GM12878 (cell line): ENCODE measurements at regions not wholly inside any gene's neighbourhood (a gene's known extent, or its start where the extent isn't known, plus 50 kb on each side); places are given as distances from the start of the nearest gene placed in this dataset.

Source experiments
- ATAC-seq: fragments of 200-7000 bp; cut with Tn5 transposase; 3 replicates; pipeline ENCODE4 v1.9.1; 2020; ENCODE audit warnings: mild to moderate bottlenecking, moderate library complexity
- BruUV-seq: library from RNA; stranded (reverse); fragments of 400-500 nt; replicated peaks from 2 replicates; lab custom pipeline; 2021; lab: Mats Ljungman, UMichigan
- CTCF ChIA-PET: fragments of 300-600 bp; sonication (Branson Sonifier 250); formaldehyde crosslinking; extraction: SDS; loops from one replicate; lab custom pipeline; 2021; ENCODE audit warnings: inconsistent platforms; lab: Yijun Ruan, JAX
- POLR2A ChIA-PET: fragments of 350-600 bp; formaldehyde crosslinking; extraction: SDS; loops from one replicate; lab custom pipeline; 2021; ENCODE audit warnings: inconsistent platforms; lab: Charles Lee
- RAD21 ChIA-PET: fragments of 300-600 bp; sonication (Branson Sonifier 250); formaldehyde crosslinking; loops from one replicate; lab custom pipeline; 2023; ENCODE audit warnings: antibody characterized with exemption; ENCODE audit not compliant: unreplicated experiment; lab: Charles Lee
- SMC1A ChIA-PET: fragments of 300-600 bp; sonication (Branson Sonifier 250); formaldehyde crosslinking; loops from one replicate; lab custom pipeline; 2023; ENCODE audit not compliant: unreplicated experiment, uncharacterized antibody; lab: Charles Lee
- DNase-seq: peaks from one replicate; pipeline ENCODE4 v3.0.0-alpha.2; 2011; ENCODE audit warnings: low read depth, low spot score
- FAIRE-seq: peaks from 3 replicates; lab custom pipeline; 2011; peaks lifted over from hg19 to GRCh38; lab: Jason Lieb, UNC
- H2AFZ ChIP-seq: 2 replicates; pipeline ENCODE4 v1.6.0; 2011; ENCODE audit warnings: low read depth, low read length, control low read depth; ENCODE audit not compliant: control insufficient read depth
- H3K27ac ChIP-seq: 2 replicates; pipeline ENCODE4 v1.5.1; 2011; ENCODE audit warnings: control low read depth; ENCODE audit not compliant: control insufficient read depth, insufficient read depth
- H3K27me3 ChIP-seq, 2 experiments: replicated peaks in 1 of 2; 2 replicates each; pipeline versions ENCODE4 v1.6.0 to v1.6.1; 2011; ENCODE audit warnings: low read length in 1 of 2; ENCODE audit not compliant: control insufficient read depth in 2 of 2, insufficient read depth in 2 of 2
- H3K36me3 ChIP-seq, 2 experiments: 2 replicates each; pipeline ENCODE4 v1.5.1; 2011; ENCODE audit warnings: low read length in 1 of 2; ENCODE audit not compliant: control insufficient read depth in 2 of 2, insufficient read depth in 2 of 2
- H3K4me1 ChIP-seq: 2 replicates; pipeline ENCODE4 v1.6.1; 2011; ENCODE audit warnings: mild to moderate bottlenecking, low read length, moderate library complexity, mixed read lengths; ENCODE audit not compliant: control insufficient read depth, insufficient read depth
- H3K4me2 ChIP-seq: 2 replicates; pipeline ENCODE4 v1.6.0; 2011; ENCODE audit warnings: control low read depth; ENCODE audit not compliant: control insufficient read depth, insufficient read depth
- H3K4me3 ChIP-seq: fragments of 200-600 bp; sonication (generic); 2 replicates; pipeline ENCODE4 v1.5.1; 2016
- H3K79me2 ChIP-seq: 2 replicates; pipeline ENCODE4 v1.6.0; 2011; ENCODE audit warnings: low read length; ENCODE audit not compliant: control insufficient read depth, insufficient read depth
- H3K9ac ChIP-seq: 2 replicates; pipeline ENCODE4 v1.8.0; 2011; ENCODE audit warnings: low read length, control low read depth, mixed read lengths; ENCODE audit not compliant: control insufficient read depth, insufficient read depth
- H3K9me3 ChIP-seq: replicated peaks from 3 replicates; pipeline ENCODE4 v1.5.1; 2011; ENCODE audit warnings: mild to moderate bottlenecking, low read length; ENCODE audit not compliant: control insufficient read depth, insufficient read depth
- H4K20me1 ChIP-seq: 2 replicates; pipeline ENCODE4 v1.6.0; 2011; ENCODE audit not compliant: control insufficient read depth, insufficient read depth
- BCL3 ChIP-seq: IDR thresholded peaks from 2 replicates; pipeline ENCODE4 v1.6.1; 2011; ENCODE audit warnings: borderline replicate concordance, low read depth, mild to moderate bottlenecking, moderate library complexity, low read length; ENCODE audit not compliant: insufficient read depth, poor library complexity, severe bottlenecking
- BRCA1 ChIP-seq: IDR thresholded peaks from 2 replicates; pipeline ENCODE4 v1.6.1; 2011; ENCODE audit warnings: low read depth, low read length, improper control_type of control experiment
- CBFB ChIP-seq: IDR thresholded peaks from 2 replicates; pipeline ENCODE4 v1.6.1; 2016; ENCODE audit warnings: antibody characterized with exemption, low read depth
- CUX1 ChIP-seq: IDR thresholded peaks from 2 replicates; pipeline ENCODE4 v1.6.1; 2012; ENCODE audit warnings: improper control_type of control experiment, low read depth, low read length; ENCODE audit not compliant: insufficient replicate concordance
- GATAD2B ChIP-seq: fragments of 450-650 bp; conservative IDR thresholded peaks from 2 replicates; pipeline ENCODE4 v1.6.1; 2017; ENCODE audit warnings: low read depth, mild to moderate bottlenecking, moderate library complexity
- NKRF ChIP-seq: fragments of 450-650 bp; conservative IDR thresholded peaks from 2 replicates; pipeline ENCODE4 v1.6.1; 2017; ENCODE audit warnings: mild to moderate bottlenecking, moderate library complexity
- PBX3 ChIP-seq: IDR thresholded peaks from 2 replicates; pipeline ENCODE4 v1.6.1; 2011; ENCODE audit warnings: mild to moderate bottlenecking, low read depth, low read length, moderate library complexity; ENCODE audit not compliant: insufficient replicate concordance
- PML ChIP-seq: IDR thresholded peaks from 2 replicates; pipeline ENCODE4 v1.6.1; 2012; ENCODE audit warnings: low read length, inconsistent platforms
- RBBP5 ChIP-seq: fragments of 200-600 bp; sonication (generic); conservative IDR thresholded peaks from 2 replicates; pipeline ENCODE4 v1.6.1; 2016
- RELA ChIP-seq: fragments of 450-650 bp; IDR thresholded peaks from 2 replicates; pipeline ENCODE4 v1.8.0; 2014; ENCODE audit warnings: borderline replicate concordance; ENCODE audit not compliant: partially characterized antibody
- RFX5 ChIP-seq: IDR thresholded peaks from 2 replicates; pipeline ENCODE4 v1.6.1; 2011; ENCODE audit warnings: low read depth, low read length, improper control_type of control experiment
- SMC3 ChIP-seq: IDR thresholded peaks from 2 replicates; pipeline ENCODE4 v1.6.1; 2011; ENCODE audit warnings: low read length, improper control_type of control experiment, borderline replicate concordance
- SP1 ChIP-seq: IDR thresholded peaks from one replicate; pipeline ENCODE4 v1.6.1; 2011; ENCODE audit warnings: low read depth, low read length
- SRF ChIP-seq, 2 experiments: IDR thresholded peaks; 2 replicates each; pipeline ENCODE4 v1.6.1; 2011; ENCODE audit warnings: low read depth in 2 of 2, low read length in 2 of 2, mild to moderate bottlenecking in 1 of 2, moderate library complexity in 1 of 2
- STAT1 ChIP-seq: fragments of 450-650 bp; conservative IDR thresholded peaks from 2 replicates; pipeline ENCODE4 v1.6.1; 2014; ENCODE audit warnings: antibody characterized with exemption, mild to moderate bottlenecking
- ZNF207 ChIP-seq: fragments of 450-650 bp; IDR thresholded peaks from 2 replicates; pipeline ENCODE4 v1.6.1; 2014; ENCODE audit warnings: antibody characterized with exemption, mild to moderate bottlenecking, borderline replicate concordance
- ZSCAN29 ChIP-seq: fragments of 450-650 bp; IDR thresholded peaks from 2 replicates; pipeline ENCODE4 v1.6.1; 2017; ENCODE audit warnings: mild to moderate bottlenecking, moderate library complexity
- WGBS: methylation state at CpG from one replicate; pipeline ENCODE4 v1.1.6; 2016; ENCODE audit warnings: low lambda C conversion rate; ENCODE audit not compliant: insufficient replicate concordance, insufficient coverage; ENCODE audit errors: missing lambda C conversion rate; 5-methylcytosine and 5-hydroxymethylcytosine counted together
- in situ Hi-C: fragments of 300-500 bp; cut with MboI; formaldehyde crosslinking; loops from 9 replicates; pipeline ENCODE4 v1.14.3; 2018; ENCODE audit warnings: mixed read lengths
- intact Hi-C: fragments of 100-400 bp; cut with micrococcal nuclease; formaldehyde crosslinking; loops from one replicate; pipeline ENCODE4 v1.14.2; 2022; ENCODE audit not compliant: unreplicated experiment

- H3K4me3 ChIP-seq = no peak overlapping the region
- ATAC-seq = no peak
- no peak overlapping the region for H2AFZ ChIP-seq
- H4K20me1 ChIP-seq = no peaks in the 10 kb centered on the region
- H3K36me3 ChIP-seq = no peaks in the 10 kb centered on the region
- CTCF ChIA-PET = no interaction called here
- in situ Hi-C loops = no loop called here
- 70% methylated on average over 7 of the region's 7 CpGs for WGBS
- H3K79me2 ChIP-seq = no peaks in the 10 kb centered on the region
- no peaks in the 10 kb centered on the region for H3K9me3 ChIP-seq
- peak; percentile 41 for FAIRE-seq
- no peak overlapping the region for H3K27ac ChIP-seq
- DNase-seq = no peak
- intact Hi-C loops = no loop called here
- no peaks in the 10 kb centered on the region for H3K4me1 ChIP-seq
- BruUV-seq = no TSS peak
- RAD21 ChIA-PET = no interaction called here
- no peak overlapping the region for H3K9ac ChIP-seq
- POLR2A ChIA-PET = no interaction called here
- H3K4me2 ChIP-seq = no peak overlapping the region
- SMC1A ChIA-PET = no interaction called here
- H3K27me3 ChIP-seq = no peaks in the 10 kb centered on the region
- TF ChIP-seq SMC3 (no peak), RFX5 (no peak), RELA (no peak), BRCA1 (no peak), GATAD2B (no peak), PML (no peak), SRF (IDR thresholded peaks at IDR 0.05; ENCODE audit: low read depth in 2 of 2, low read length in 2 of 2) (no peak), RBBP5 (no peak), PBX3 (no peak), ZNF207 (no peak), STAT1 (no peak), BCL3 (no peak), NKRF (no peak), CBFB (no peak), CUX1 (no peak), SP1 (no peak), ZSCAN29 (no peak)
Measured at GRCh38 chr4:128364565-128364964, 77.0 kb upstream of the PGRMC2 start.
